ENCODE measurements at regions not wholly inside any gene's neighbourhood (a gene's known extent, or its start where the extent isn't known, plus 50 kb on each side); places are given as distances from the start of the nearest gene placed in this dataset.
A peak's percentile ranks its signal among the peaks of the same experiment; 100 is the strongest.
"Not testable (repeated sequence)": the region's sequence is repeated elsewhere in the genome, so short reads cannot be mapped to it uniquely, and the experiment has no call there.

DNA sequence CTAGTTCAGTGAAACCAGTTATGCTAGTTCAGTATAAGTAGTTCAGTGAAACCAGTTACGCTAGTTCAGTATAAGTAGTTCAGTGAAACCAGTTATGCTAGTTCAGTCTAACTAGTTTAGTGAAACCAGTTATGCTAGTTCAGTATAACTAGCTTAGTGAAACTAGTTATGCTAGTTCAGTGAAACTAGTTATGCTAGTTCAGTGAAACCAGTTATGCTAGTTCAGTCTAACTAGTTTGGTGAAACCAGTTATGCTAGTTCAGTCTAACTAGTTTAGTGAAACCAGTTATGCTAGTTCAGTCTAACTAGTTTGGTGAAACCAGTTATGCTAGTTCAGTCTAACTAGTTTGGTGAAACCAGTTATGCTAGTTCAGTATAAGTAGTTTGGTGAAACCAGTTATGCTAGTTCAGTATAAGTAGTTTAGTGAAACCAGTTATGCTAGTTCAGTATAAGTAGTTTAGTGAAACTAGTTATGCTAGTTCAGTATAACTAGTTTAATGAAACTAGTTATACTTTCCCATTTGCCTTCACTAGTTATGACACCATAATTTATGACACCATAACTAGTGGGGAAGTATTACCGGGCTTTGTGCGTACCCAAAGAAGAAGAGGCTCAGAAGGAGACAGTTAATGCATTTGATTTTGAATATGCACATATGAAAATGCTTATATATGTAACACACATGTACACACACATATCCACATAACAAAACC lies 662.5 kb downstream of the QKI start:
- DNase-seq (ENCODE audit: low read depth): not testable (repeated sequence)

DNA sequence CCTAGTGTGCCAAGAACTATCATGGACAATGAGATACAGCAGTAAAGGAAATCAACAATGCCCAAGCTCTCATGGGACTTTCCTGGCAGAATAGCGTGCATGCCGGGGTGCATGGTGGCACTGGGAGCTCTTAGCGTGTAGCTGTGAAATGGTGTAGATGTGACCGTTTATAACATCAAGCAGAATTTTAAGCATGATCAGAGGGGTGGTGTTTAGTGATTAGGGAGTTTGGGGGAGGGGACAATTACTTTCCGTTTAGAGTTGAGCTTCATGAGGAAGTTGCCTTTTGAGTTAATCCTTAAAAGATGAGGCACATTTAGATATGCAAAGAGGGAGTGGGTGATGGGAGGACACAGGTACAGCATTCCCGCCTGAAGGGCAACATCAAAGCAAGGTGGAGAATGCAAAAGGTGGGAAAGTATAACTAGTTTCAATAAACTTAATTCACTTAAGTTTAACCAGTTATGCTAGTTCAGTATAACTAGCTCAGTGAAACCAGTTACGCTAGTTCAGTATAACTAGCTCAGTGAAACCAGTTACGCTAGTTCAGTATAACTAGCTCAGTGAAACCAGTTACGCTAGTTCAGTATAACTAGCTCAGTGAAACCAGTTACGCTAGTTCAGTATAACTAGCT lies 661.6 kb downstream of the QKI start:
- no peak for DNase-seq (ENCODE audit: low read depth)

DNA sequence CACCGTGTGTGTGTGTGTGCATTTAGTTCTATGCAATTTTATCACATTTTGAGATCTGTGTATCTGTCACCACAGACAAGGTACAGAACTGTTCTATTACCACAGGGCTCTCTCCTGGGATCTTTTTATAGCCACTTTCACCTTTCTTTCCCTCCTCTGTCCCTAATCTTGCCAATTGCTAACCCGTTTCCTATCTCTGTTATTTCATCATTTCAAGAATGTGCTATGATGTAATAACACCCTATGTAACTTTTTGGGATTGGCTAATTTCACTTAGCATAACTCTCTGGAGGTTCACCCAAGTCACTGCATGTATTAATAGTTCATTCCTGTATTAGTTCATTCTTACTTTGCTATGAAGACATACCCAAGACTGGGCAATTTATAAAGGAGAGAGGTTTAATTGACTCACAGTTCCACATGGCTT lies 657.7 kb downstream of the QKI start:
- no peak for DNase-seq (ENCODE audit: low read depth)

DNA sequence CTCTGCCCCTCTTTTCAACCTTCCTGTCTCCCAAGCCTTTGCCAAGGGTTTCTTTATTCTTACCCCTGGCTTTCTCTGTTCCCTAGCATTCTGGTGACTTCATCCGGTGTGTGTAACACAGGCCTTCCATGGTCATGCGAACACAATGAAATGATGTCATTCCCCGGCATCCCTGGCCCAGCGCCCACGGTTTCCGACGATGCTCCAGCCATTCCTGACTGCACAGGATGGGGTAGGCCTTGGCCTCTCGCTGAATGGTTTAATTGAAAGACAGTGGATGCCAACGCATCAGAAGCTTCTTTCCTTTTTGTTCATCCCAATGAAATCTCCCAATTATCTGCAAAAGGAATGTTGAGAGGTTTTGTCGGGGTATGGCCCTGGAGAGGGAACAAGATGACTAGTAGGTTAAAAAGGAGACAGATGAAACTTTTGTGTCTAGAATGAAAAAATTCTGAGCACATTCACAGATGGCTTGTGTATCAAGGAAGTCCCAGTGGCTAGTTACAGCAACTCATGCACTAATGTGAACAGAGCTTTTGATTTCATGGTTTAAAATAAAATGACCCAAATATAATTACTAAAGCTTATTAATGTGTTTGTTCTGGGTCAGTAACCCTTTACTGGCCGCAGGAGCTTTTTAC lies 655.0 kb downstream of the QKI start:
- DNase-seq (ENCODE audit: low read depth): peak; percentile 82

DNA sequence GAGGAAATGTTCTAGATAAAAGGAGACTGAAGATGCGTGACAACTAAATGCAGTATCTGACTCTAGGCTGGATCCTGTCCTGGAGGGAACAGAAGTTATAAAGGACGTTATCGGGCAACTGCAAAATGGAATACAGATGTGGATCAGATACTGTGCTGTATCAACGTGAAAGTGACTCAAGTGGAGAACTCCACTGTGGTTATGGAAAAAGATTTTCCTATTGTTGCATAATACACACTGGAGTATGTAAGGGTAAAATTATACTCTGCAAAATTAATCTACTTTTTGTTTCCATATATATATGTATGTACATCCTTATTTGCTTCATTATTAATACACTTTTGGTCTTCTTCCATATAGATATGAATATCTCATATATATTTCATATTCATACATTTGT lies 654.0 kb downstream of the QKI start:
- DNase-seq (ENCODE audit: low read depth): peak; percentile 20

DNA sequence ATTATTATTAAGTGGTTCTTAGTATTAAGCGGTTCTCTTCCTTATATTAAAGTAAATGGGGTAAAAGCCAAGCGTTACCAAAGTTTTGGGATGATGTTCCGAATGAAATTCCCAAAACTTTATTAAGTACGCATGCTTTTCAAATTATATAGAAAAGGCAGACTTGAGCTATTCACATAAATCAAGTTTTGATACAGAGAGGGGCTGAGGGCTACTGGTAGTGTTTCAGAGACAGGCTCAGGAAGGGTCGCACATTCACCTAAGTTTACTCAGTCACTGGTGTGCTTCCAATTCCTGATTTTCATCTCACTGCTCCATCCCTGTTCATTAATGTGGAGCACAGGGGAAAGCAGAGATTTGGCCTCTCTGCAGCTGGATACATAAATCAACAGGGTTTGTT lies 652.2 kb downstream of the QKI start:
- DNase-seq (ENCODE audit: low read depth): no peak

DNA sequence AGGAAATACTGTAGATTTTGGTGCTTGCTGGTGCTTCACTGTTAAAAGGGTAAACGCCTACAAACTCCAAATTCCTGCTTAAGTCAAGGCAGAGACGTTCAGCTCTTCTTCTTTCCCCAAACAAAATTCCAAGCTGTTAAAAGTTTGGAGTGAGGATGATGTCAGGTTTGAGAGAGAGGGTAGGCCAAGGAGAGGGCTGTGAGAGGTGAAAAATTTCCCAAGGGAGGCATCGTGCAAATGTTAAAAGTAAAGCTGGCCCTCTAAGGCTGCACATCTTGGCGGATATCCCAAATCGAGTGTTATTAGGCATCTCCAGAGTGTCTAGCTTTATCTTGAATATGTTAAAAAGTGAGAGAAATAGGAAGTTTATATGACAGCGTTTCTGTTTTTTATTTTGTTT lies 651.8 kb downstream of the QKI start:
- DNase-seq (ENCODE audit: low read depth): no peak

DNA sequence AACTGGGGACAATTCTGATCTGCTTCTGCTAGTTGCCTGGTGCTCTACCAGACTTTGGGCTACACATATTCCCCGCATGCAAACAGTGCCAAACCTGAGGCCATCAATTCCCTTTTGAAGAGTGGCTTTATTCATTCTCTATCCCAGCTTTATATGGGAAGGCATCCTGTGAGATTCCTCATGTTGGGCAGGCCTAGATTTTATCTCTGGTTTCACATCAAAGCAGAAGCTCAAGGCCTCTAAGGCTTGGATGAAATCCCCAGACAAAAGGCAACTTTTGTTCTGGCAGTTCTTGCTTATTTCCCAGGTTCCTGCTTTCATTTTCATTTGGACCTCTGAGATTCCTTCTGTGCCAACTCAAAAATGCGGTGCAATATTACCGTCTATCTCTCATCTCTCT lies 648.8 kb downstream of the QKI start:
- DNase-seq (ENCODE audit: low read depth): peak; percentile 68

DNA sequence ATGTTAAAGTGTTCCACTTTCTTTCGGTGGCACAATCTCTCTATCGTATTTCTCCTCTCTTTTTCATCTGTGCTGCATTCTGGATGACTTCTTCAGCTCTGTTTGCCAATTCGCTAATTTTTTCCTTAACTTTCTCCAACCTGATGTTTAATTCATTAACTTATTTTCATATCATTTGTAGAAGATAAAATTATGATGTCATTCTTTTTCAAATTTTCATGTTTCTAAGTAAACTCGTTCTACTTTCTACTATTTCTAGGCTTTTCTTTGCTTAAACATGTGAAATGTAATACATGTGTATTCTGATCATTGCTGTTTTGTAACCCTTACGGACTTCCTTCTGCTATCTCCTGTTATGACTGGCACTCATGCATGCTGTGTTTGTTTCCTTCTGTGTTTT lies 648.4 kb downstream of the QKI start:
- no peak for DNase-seq (ENCODE audit: low read depth)

DNA sequence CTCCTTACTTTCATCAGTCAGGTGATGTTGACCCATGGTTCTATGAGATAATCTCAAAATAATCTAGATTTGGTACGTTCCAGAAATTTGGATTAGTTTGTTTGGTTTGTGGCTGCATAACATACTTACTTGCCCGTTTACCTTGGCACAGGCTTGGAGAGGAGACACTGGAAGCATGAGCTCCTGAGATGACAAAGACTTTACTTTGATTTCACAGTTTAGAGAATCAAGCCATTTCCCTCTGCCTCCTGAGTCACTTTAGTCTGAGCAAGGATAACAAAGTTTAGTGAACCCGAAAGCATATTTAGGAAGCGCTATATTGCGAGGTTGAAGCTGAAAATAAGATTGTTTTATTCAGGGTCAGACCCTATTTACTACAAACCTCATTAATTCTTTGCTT lies 643.4 kb downstream of the QKI start:
- DNase-seq (ENCODE audit: low read depth): no peak

DNA sequence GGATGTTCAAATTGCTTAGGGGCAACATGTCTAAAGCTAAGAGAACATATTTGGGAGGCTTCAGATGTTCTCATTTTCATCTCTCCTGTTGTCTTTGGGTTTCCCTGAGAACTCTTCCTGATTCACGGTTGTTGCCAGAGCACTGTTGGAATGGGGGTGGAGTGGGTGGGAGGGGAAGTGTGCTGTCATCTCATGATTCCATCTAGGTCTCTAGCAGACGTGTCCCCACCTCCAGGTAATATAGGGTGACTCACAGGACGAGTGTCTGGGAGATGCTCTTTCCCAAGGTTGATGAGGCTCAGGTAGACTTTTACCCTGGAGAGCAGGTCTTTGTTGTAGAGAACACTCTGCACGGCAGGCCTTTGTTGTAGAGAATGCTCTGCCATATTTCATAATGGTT lies 636.9 kb downstream of the QKI start:
- no peak for DNase-seq (ENCODE audit: low read depth)

DNA sequence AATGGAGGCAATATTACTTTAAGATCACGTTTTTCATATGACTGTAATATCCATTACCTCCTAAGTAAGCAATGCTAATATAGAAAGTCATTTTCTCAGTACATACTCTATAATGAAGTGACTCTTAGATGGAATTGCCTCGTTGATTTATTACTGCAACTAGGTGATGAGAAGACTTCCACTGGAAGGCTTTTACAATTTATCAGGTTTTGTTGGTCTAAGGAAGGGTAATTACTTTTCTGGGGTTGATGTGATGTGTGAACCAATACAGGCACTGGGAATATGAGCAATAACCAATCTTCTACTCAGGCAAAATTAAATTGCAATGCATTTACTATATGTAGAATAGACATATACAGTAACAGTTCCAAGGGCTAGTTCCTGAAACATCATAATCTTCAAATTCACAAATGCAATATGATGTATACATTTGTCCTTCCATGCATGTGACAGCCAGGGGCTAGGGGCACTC lies 635.0 kb downstream of the QKI start:
- DNase-seq (ENCODE audit: low read depth): no peak

DNA sequence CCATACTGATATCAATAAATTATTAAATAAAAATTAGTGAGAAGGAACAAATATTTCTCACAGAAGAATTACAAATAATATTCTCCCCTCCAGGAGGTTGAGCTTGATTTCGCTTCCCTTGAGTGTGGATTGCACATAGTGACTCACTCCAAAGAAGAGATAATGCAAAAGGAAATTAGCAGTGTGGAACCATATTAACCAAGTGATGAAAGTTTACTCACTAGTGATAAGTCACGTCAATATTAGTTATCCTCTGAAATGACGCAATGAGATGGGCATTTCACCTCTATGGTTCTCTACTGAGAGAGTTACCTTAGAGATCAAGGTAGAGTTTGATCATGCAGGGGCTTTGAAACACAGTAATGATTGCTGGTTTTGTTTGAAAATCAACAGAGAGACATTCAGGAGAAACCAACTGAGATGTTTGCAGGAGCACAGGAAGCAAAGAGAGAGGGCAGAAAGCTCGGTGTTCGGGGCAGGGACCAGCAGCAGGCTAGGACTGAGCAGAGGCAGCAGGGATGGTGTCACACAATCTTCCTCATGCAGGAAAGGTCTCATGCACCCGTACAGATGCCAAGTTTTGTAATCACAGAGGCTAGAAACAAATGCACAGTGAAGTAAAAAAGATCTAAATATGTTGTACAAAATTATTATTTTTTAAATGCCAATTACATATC lies 634.5 kb downstream of the QKI start:
- DNase-seq (ENCODE audit: low read depth): peak; percentile 19

DNA sequence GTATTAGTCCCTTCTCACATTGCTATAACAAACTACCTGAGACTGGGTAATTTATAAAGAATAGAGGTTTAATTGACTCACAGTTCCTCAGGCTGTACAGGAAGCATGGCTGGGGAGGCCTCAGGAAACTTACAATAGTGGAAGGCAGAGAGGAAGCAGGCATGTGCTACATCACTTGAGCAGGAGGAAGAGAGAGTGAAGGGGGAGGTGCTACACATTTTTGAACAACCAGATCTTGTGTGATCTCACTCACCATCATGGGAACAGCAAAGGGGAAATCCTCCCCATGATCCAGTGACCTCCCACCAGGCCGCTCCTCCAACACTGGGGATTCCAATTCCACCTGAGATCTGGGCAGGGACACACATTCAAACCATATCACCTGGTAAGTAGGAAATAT lies 630.6 kb downstream of the QKI start:
- DNase-seq (ENCODE audit: low read depth): no peak

DNA sequence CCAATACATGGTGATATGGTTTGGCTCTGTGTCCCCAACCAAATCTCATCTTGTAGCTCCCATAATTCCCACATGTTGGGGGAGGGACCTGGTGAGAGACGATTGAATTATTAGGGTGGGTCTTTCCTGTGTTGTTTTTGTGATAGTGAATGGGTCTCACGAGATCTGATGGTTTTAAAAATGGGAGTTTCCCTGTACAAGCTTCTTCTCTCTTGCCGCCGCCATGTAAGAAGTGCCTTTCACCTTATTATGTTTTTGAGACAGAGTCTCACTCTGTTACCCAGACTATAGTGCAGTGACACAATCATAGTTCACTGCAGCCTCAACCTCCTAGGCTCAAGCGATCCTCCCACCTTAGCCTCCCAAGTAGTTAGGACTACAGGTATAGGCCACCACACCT lies 629.1 kb downstream of the QKI start:
- DNase-seq (ENCODE audit: low read depth): not testable (repeated sequence)

DNA sequence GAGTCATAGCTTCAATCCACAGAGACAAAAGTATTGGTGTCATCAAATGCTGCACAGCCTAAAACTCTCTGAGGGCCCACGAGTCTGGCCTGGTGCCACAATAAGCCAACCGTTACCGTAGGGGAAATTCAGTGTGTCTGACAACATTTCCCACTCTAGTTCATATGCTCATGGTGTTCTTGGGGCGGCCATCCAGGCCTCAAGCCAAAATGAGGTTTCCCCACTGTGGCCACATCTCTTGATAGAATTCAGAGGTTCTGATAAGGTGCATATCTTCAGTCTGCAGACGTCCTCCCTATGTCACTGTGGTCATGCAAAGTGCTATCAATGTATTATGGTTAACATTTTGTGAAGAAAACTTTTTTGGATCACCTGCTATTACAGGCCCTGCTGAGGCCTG lies 627.7 kb downstream of the QKI start:
- no peak for DNase-seq (ENCODE audit: low read depth)

DNA sequence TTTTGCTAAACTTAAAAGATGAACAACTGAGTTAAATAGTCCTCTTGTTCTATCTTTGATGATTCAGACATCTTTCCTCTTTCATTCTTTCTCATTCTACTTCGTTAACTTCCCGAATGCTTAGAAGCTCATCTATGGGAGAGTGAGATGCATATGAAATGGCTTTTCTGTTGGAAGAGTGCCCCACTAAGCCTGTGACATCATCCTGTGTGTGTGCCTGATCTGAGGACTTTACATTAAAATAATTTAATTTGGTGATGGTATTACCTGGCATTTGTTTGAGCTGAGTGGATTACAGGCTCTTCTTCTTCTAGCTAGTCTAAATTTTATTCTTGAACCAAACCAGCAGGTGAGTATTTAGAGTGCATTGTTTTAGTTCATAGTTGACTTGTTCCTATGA lies 626.5 kb downstream of the QKI start:
- no peak for DNase-seq (ENCODE audit: low read depth)

DNA sequence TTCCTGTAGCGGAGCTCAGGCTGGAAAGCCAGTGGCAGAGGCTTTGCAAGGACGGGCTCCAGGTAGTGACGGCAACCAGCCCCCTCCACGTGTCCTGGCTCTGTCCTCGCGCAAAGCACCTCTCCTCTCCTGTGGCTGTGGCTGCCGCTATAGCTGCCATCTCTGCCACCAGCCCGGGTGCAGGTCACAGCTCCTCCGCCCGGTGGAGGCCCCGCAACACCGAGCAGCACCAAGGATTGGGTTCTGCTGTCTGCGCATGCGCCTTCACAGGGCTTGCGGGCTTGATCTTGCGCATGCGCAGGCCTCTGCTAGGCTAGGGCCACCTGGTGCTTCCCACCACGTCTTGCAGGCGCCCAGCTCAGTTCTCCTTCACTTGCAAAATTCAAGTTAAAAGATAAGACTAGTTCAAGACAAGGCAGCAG lies 625.4 kb downstream of the QKI start:
- no peak for DNase-seq (ENCODE audit: low read depth)

DNA sequence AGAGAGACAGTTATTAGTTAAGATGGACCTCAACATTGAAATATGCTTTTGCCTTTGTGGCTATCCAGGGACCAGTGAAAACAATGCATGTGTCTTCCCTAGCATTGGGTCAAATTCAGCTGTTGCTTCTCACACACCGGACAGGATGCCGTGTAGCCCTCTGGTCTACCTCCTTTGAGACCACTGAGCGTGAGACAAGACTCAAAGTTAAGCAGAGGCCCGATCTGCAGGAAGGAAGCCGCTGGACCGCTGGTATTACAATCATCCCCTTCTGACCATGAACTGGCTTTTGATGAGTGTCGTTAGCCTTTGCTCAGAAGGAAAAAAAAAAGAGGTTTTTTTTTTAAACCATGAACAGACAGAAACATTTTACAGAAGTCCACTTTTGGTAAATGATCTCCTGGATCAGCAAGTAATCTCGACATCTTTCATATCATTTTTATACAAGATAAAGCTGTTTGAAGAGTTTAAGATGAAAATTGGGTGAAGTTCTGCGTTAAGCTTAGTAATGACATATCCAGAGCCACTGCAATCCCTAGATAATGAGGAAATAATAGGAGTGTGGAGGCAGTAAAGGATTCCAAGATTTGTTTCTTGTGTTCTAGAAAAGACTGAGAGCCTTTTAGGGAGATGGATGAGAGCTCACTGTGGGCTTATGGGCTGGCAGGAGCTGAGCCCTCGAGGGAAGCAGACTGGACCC lies 622.8 kb downstream of the QKI start:
- DNase-seq (ENCODE audit: low read depth): peak; percentile 69

DNA sequence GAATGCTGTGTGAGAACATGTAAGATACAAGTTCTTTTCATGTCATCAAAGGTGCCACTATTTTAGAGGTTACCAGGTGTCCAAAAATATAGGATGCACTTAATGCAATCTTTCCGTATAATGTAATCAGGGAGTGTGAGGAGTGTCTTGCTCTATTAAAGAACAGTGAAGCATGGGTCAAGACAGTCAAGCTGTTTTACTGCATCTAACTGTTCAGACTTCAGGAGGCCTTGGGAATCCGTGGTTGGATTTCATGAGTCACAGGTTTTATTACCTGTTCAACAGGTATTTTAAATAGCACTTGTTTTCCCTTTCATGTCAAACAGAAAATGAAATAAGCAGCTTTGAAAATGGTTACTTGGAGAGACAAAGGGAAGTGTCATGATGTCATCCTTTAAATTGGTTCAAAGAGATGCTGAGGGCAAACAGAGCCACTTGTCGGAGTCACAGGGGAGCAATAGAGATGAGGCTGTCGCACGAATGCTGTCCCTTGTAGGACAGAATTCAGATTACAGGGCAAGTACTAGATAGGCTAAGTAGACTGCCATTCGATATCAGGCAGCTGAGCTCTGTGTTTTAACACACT lies 621.5 kb downstream of the QKI start:
- no peak for DNase-seq (ENCODE audit: low read depth)

DNA sequence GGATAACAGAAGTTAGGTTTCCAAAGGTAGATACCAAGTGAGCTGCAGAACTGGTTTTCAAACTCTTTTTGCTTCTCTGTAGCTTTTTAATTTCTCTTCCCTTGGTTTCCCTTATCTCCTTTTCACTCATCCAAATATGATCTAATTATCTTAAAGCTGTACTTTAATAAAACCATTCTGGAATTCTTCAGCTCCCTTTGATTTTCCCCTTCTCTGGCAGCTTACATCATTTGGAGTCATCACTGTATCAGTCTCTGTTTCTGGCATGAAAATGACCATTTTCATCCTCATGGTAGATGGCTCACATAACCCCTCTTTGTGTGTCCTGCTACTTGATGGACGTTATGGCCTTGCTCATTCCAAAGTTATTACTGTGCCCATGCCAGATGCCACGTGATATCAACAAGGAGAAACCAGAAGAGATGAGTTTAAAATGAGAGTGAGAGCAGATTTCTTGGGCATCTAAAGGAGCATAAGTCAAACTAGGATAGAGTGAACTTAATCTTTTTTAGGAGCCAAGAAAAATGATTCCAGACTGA lies 620.2 kb downstream of the QKI start:
- peak; percentile 76 for DNase-seq (ENCODE audit: low read depth)
